K562 (cell line): ENCODE measurements at regions not wholly inside any gene's neighbourhood (a gene's known extent, or its start where the extent isn't known, plus 50 kb on each side); places are given as distances from the start of the nearest gene placed in this dataset.
"Not testable (repeated sequence)": the region's sequence is repeated elsewhere in the genome, so short reads cannot be mapped to it uniquely, and the experiment has no call there.

ENCODE experiments used
- ATAC-seq: fragments of 200-7000 bp; cut with Tn5 transposase; 3 replicates; pipeline ENCODE4 v1.9.1; 2020; ENCODE audit warnings: moderate library complexity
- BruUV-seq: library from RNA; stranded (reverse); fragments of 400-500 nt; replicated peaks from 2 replicates; lab custom pipeline; 2021; lab: Mats Ljungman, UMichigan
- CTCF ChIA-PET: fragments of 300-600 bp; formaldehyde crosslinking; extraction: SDS; loops from one replicate; lab custom pipeline; 2021; ENCODE audit warnings: low intra/inter-chr PET ratio; lab: Yijun Ruan, JAX
- POLR2A ChIA-PET: fragments of 300-600, 350-650 bp; sonication (Branson Sonifier 250); formaldehyde crosslinking; extraction: SDS; loops from one replicate; lab custom pipeline; 2021; ENCODE audit warnings: antibody characterized with exemption, inconsistent platforms; lab: Yijun Ruan, JAX
- DNase-seq, 4 experiments: peaks; one replicate each; pipeline versions ENCODE4 v3.0.0 to v3.0.0-alpha.2; 2011 to 2018; ENCODE audit warnings: low spot score in 3 of 4, mixed read lengths in 3 of 4; ENCODE audit errors: extremely low read depth in 1 of 4
- FAIRE-seq: peaks from 2 replicates; lab custom pipeline; 2011; peaks lifted over from hg19 to GRCh38; lab: Jason Lieb, UNC
- H2AFZ ChIP-seq: 2 replicates; pipeline ENCODE4 v1.6.0; 2011; ENCODE audit warnings: low read depth, low read length, control low read depth, inconsistent platforms
- H3K27ac ChIP-seq: fragments of 200-600 bp; 3 replicates; pipeline ENCODE4 v1.8.0; 2011; ENCODE audit warnings: low read depth, mild to moderate bottlenecking, control low read depth, inconsistent platforms, low read length, moderate library complexity, mixed read lengths; ENCODE audit errors: extremely low read depth
- H3K27me3 ChIP-seq, 2 experiments: fragments of 300-600 bp in 1 of 2; 2 replicates in 1 of 2; 3 replicates in 1 of 2; pipeline versions ENCODE4 v1.6.0 to v1.8.0; 2011; ENCODE audit warnings: inconsistent platforms in 2 of 2, low read length in 2 of 2, mild to moderate bottlenecking in 1 of 2, mixed read lengths in 1 of 2, moderate library complexity in 1 of 2; ENCODE audit not compliant: control insufficient read depth in 2 of 2, insufficient read depth in 2 of 2
- H3K36me3 ChIP-seq: fragments of 300-600 bp; 3 replicates; pipeline ENCODE4 v1.8.0; 2011; ENCODE audit warnings: mild to moderate bottlenecking, low read length, inconsistent platforms; ENCODE audit not compliant: control insufficient read depth, insufficient read depth
- H3K4me1 ChIP-seq, 2 experiments: fragments of 200-600 bp in 1 of 2; replicated peaks in 1 of 2; 2 replicates in 1 of 2; 3 replicates in 1 of 2; pipeline versions ENCODE4 v1.5.1 to v1.8.0; 2011; ENCODE audit warnings: inconsistent platforms in 2 of 2, low read length in 2 of 2, mild to moderate bottlenecking in 1 of 2, mixed read lengths in 1 of 2, moderate library complexity in 1 of 2; ENCODE audit not compliant: control insufficient read depth in 2 of 2, insufficient read depth in 2 of 2
- H3K4me2 ChIP-seq: 2 replicates; pipeline ENCODE4 v1.6.1; 2011; ENCODE audit warnings: low read length, control low read depth, inconsistent platforms, mixed read lengths; ENCODE audit not compliant: insufficient read depth
- H3K4me3 ChIP-seq: fragments of 200-600 bp; sonication (generic), shearing (Covaris generic); 2 replicates; pipeline ENCODE4 v1.5.1; 2016; ENCODE audit warnings: control low read depth, inconsistent platforms
- H3K79me2 ChIP-seq: fragments of 200-600 bp; 3 replicates; pipeline ENCODE4 v1.8.0; 2011; ENCODE audit warnings: low read length, inconsistent platforms; ENCODE audit not compliant: control insufficient read depth, insufficient read depth
- H3K9ac ChIP-seq, 2 experiments: 2 replicates each; pipeline versions ENCODE4 v1.6.0 to v1.6.1; 2011; ENCODE audit warnings: low read depth in 2 of 2, low read length in 2 of 2, control low read depth in 1 of 2, inconsistent platforms in 1 of 2, mild to moderate bottlenecking in 1 of 2, mixed read lengths in 1 of 2; ENCODE audit not compliant: insufficient read depth in 1 of 2
- H3K9me1 ChIP-seq: one replicate; pipeline ENCODE4 v1.6.0; 2011; ENCODE audit warnings: inconsistent platforms, mild to moderate bottlenecking, low read length, moderate library complexity; ENCODE audit not compliant: control insufficient read depth, insufficient read depth
- H3K9me3 ChIP-seq: replicated peaks from 2 replicates; pipeline ENCODE4 v1.5.1; 2011; ENCODE audit warnings: low read depth, low read length, inconsistent platforms; ENCODE audit not compliant: control insufficient read depth, insufficient read depth
- H4K20me1 ChIP-seq: replicated peaks from 2 replicates; pipeline ENCODE4 v1.6.1; 2011; ENCODE audit warnings: low read length, inconsistent platforms, mixed read lengths; ENCODE audit not compliant: control insufficient read depth, insufficient read depth
- ATF3 ChIP-seq, 2 experiments: fragments of 450-650 bp in 1 of 2; sonication (generic) in 1 of 2; formaldehyde crosslinking in 1 of 2; IDR thresholded peaks in 1 of 2; conservative IDR thresholded peaks in 1 of 2; 2 replicates each; pipeline versions ENCODE4 v1.6.1 to v1.8.1; 2016 to 2023; ENCODE audit warnings: mild to moderate bottlenecking in 2 of 2, moderate library complexity in 2 of 2, inconsistent platforms in 1 of 2, missing genetic modification reagents in 1 of 2
- ATF7 ChIP-seq: fragments of 450-650 bp; IDR thresholded peaks from 2 replicates; pipeline ENCODE4 v1.7.1; 2014; ENCODE audit warnings: mild to moderate bottlenecking, moderate library complexity
- WGBS: fragments of 100-300 bp; shearing (Covaris generic); methylation state at CpG from one replicate; pipeline ENCODE4 v1.1.6; 2016; ENCODE audit warnings: low coverage, mixed read lengths; ENCODE audit not compliant: insufficient coverage; ENCODE audit errors: missing lambda C conversion rate; 5-methylcytosine and 5-hydroxymethylcytosine counted together
- in situ Hi-C: fragments of 300-500 bp; cut with MboI; formaldehyde crosslinking; loops from 4 replicates; pipeline ENCODE4 v1.15.0; 2018; ENCODE audit warnings: inconsistent platforms, mixed read lengths
- intact Hi-C: fragments of 100-400 bp; cut with micrococcal nuclease; formaldehyde crosslinking; loops from 2 replicates; pipeline ENCODE4 v1.14.2; 2022

GRCh38 chr1:206333897-206334296 lies 130.6 kb downstream of the SRGAP2 start:
- POLR2A ChIA-PET, H3K27ac ChIP-seq, H3K4me2 ChIP-seq, H3K9me1 ChIP-seq, FAIRE-seq, ATAC-seq, BruUV-seq, H3K36me3 ChIP-seq, intact Hi-C loops, H3K9ac ChIP-seq, DNase-seq, H2AFZ ChIP-seq, H3K27me3 ChIP-seq, in situ Hi-C loops, H3K4me1 ChIP-seq, CTCF ChIA-PET, H3K9me3 ChIP-seq, H3K4me3 ChIP-seq, H3K79me2 ChIP-seq, H4K20me1 ChIP-seq: not testable (repeated sequence)

DNA sequence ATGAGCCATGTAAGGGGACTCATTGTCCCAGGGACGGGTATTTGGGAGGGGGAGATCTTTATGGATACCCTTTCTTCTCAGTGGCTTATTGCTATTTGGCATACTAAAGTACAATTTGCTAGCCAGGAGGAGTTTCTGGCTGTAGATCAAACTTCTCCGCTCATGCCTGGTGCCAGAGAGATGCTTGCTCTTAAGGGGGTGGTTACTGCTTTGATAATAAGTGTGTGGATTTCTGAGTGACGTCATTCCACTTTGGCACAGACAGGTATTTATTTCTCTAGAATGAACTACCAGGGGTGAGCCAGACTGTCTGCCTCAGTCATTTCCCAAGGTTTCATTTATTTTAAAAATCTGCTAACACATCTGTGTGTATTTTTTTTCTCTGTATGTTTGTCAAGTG lies 131.1 kb downstream of the SRGAP2 start:
- H3K9ac ChIP-seq; H3K9me3 ChIP-seq; DNase-seq; in situ Hi-C loops; H3K4me2 ChIP-seq; H3K9me1 ChIP-seq; CTCF ChIA-PET; H3K79me2 ChIP-seq; FAIRE-seq; H3K4me1 ChIP-seq; POLR2A ChIA-PET; ATAC-seq; H3K27me3 ChIP-seq; intact Hi-C loops; H3K36me3 ChIP-seq; H4K20me1 ChIP-seq; H3K4me3 ChIP-seq; H2AFZ ChIP-seq; H3K27ac ChIP-seq; BruUV-seq; TF ChIP-seq ATF3 (CRISPR knock-in tag; conservative IDR thresholded peaks at IDR 0.05): not testable (repeated sequence)
- WGBS = 53% methylated on average over 3 of the region's 3 CpGs
- 0 out of 2 replicates have a peak, but pooled peaks have one; percentile 18 for TF ChIP-seq ATF7
- TF ChIP-seq ATF3 (IDR thresholded peaks at IDR 0.05) = peak; percentile 24; the same call in 1 of the 2 replicates

DNA sequence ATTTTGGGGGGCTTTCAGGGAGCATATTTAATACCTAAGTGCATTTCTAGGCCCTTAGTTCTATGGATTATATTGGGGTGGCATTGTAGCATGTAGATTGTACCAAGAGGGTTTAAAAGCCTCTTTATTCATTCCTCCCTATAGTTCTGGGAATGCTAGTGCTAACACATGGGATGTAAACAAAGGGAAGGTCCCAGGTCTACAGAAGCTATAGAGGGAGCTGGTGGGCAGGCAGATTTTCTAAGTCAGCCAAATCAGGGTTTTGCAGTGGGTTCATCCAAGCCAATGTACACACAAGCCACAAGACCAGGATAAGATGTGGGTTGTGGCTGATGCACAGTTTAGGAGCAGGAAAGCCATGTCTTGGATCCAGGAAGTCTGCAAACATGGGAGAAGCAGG lies 131.8 kb downstream of the SRGAP2 start:
- CTCF ChIA-PET, FAIRE-seq, H3K9ac ChIP-seq, H3K9me1 ChIP-seq, H3K9me3 ChIP-seq, H3K27me3 ChIP-seq, ATAC-seq, H3K4me2 ChIP-seq, intact Hi-C loops, H3K36me3 ChIP-seq, BruUV-seq, H3K27ac ChIP-seq, POLR2A ChIA-PET, H4K20me1 ChIP-seq, H3K79me2 ChIP-seq, H3K4me3 ChIP-seq, DNase-seq, H3K4me1 ChIP-seq, in situ Hi-C loops, H2AFZ ChIP-seq: not testable (repeated sequence)
